Glutamatergic neuron (in vitro differentiated cells): ENCODE measurements at regions not wholly inside any gene's neighbourhood (a gene's known extent, or its start where the extent isn't known, plus 50 kb on each side); places are given as distances from the start of the nearest gene placed in this dataset.

Experiments
- DNase-seq: peaks from one replicate; pipeline ENCODE4 v3.0.0; 2022
- H3K27ac Mint-ChIP-seq: one replicate; pipeline ENCODE4 v1.8.0; 2020; ENCODE audit warnings: mild to moderate bottlenecking, mixed read lengths, inconsistent platforms; ENCODE audit not compliant: unreplicated experiment
- H3K27me3 Mint-ChIP-seq: one replicate; pipeline ENCODE4 v1.8.0; 2020; ENCODE audit warnings: mild to moderate bottlenecking, moderate library complexity, mixed read lengths, inconsistent platforms; ENCODE audit not compliant: unreplicated experiment
- H3K36me3 Mint-ChIP-seq: one replicate; pipeline ENCODE4 v1.8.0; 2020; ENCODE audit warnings: mild to moderate bottlenecking, mixed read lengths, inconsistent platforms; ENCODE audit not compliant: unreplicated experiment
- H3K4me1 Mint-ChIP-seq: one replicate; pipeline ENCODE4 v1.8.0; 2020; ENCODE audit warnings: mild to moderate bottlenecking, low read depth, mixed read lengths, inconsistent platforms; ENCODE audit not compliant: unreplicated experiment
- H3K4me3 Mint-ChIP-seq: one replicate; pipeline ENCODE4 v1.8.0; 2020; ENCODE audit warnings: mild to moderate bottlenecking, mixed read lengths, inconsistent platforms; ENCODE audit not compliant: unreplicated experiment
- H3K9me3 Mint-ChIP-seq: one replicate; pipeline ENCODE4 v1.8.0; 2020; ENCODE audit warnings: mild to moderate bottlenecking, moderate library complexity, mixed read lengths, inconsistent platforms; ENCODE audit not compliant: unreplicated experiment
- CTCF ChIP-seq: fragments of 200-600 bp; sonication (generic); IDR thresholded peaks from one replicate; pipeline ENCODE4 v1.5.0; 2021; ENCODE audit not compliant: partially characterized antibody, unreplicated experiment

GRCh38 chr1:47617381-47618221, 179.8 kb downstream of the FOXD2 start:
- no peak for TF ChIP-seq CTCF
- H3K36me3 Mint-ChIP-seq = no peaks in the 10 kb centered on the region
- peaks cover 6% of the 10 kb centered on the region for H3K27me3 Mint-ChIP-seq
- no peaks in the 10 kb centered on the region for H3K4me1 Mint-ChIP-seq
- DNase-seq = no peak
- no peaks in the 10 kb centered on the region for H3K9me3 Mint-ChIP-seq
- H3K27ac Mint-ChIP-seq = no peak overlapping the region
- no peak overlapping the region for H3K4me3 Mint-ChIP-seq

- no peak for DNase-seq
- H3K36me3 Mint-ChIP-seq = no peaks in the 10 kb centered on the region
- peaks cover 6% of the 10 kb centered on the region for H3K27me3 Mint-ChIP-seq
- no peaks in the 10 kb centered on the region for H3K9me3 Mint-ChIP-seq
- no peak overlapping the region for H3K27ac Mint-ChIP-seq
- no peaks in the 10 kb centered on the region for H3K4me1 Mint-ChIP-seq
- no peak overlapping the region for H3K4me3 Mint-ChIP-seq
- no peak for TF ChIP-seq CTCF
These were observed 180.4 kb downstream of the FOXD2 start for GRCh38 chr1:47618222-47618720.

GRCh38 chr1:47618830-47619229, 181.0 kb downstream of the FOXD2 start:
- TF ChIP-seq CTCF = no peak
- Mint-ChIP-seq H3K36me3 (no peaks in the 10 kb centered on the region), H3K4me3 (no peak overlapping the region), H3K9me3 (no peaks in the 10 kb centered on the region), H3K4me1 (no peaks in the 10 kb centered on the region), H3K27me3 (peaks cover 6% of the 10 kb centered on the region), H3K27ac (no peak overlapping the region)
- DNase-seq = no peak

GRCh38 chr1:47621483-47621882, 183.6 kb downstream of the FOXD2 start:
- Mint-ChIP-seq H3K4me3 (no peak overlapping the region), H3K27ac (no peak overlapping the region), H3K27me3 (no peaks in the 10 kb centered on the region), H3K4me1 (no peaks in the 10 kb centered on the region), H3K9me3 (no peaks in the 10 kb centered on the region), H3K36me3 (no peaks in the 10 kb centered on the region)
- no peak for DNase-seq
- TF ChIP-seq CTCF = no peak

- H3K27ac Mint-ChIP-seq = no peak overlapping the region
- no peak overlapping the region for H3K4me3 Mint-ChIP-seq
- TF ChIP-seq CTCF = no peak
- no peak for DNase-seq
- H3K9me3 Mint-ChIP-seq = no peaks in the 10 kb centered on the region
- H3K36me3 Mint-ChIP-seq = no peaks in the 10 kb centered on the region
- no peaks in the 10 kb centered on the region for H3K4me1 Mint-ChIP-seq
- H3K27me3 Mint-ChIP-seq = no peaks in the 10 kb centered on the region
These were observed 184.1 kb downstream of the FOXD2 start for GRCh38 chr1:47621977-47622376.
